CD4-positive, CD25-positive, alpha-beta regulatory T cell (primary cell): ENCODE measurements at regions not wholly inside any gene's neighbourhood (a gene's known extent, or its start where the extent isn't known, plus 50 kb on each side); places are given as distances from the start of the nearest gene placed in this dataset.
"Not testable (repeated sequence)": the region's sequence is repeated elsewhere in the genome, so short reads cannot be mapped to it uniquely, and the experiment has no call there.

Source experiments
- ATAC-seq, 2 donors: fragments of 150-1000 bp; cut with Tn5 transposase; one replicate each; pipeline ENCODE4 v1.10.0; 2021; ENCODE audit warnings: low read depth in 2 of 2, moderate number of reproducible peaks in 2 of 2, moderate library complexity in 1 of 2
- DNase-seq, 3 donors: peaks; one replicate each; pipeline versions ENCODE4 v3.0.0 to v3.0.0-alpha.2; 2012 to 2022; ENCODE audit warnings: mixed read lengths in 1 of 3
- H3K27ac ChIP-seq: one replicate; pipeline ENCODE4 v1.7.0; 2013; ENCODE audit warnings: mild to moderate bottlenecking, low read length; ENCODE audit not compliant: insufficient read depth, poor library complexity, severe bottlenecking
- H3K27me3 ChIP-seq: one replicate; pipeline ENCODE4 v1.7.0; 2013; ENCODE audit warnings: low read length; ENCODE audit not compliant: control insufficient read depth, insufficient read depth
- H3K36me3 ChIP-seq: one replicate; pipeline ENCODE4 v1.7.0; 2013; ENCODE audit warnings: mild to moderate bottlenecking, low read length, moderate library complexity; ENCODE audit not compliant: control insufficient read depth, insufficient read depth
- H3K4me1 ChIP-seq: 2 replicates; pipeline ENCODE4 v1.7.0; 2013; ENCODE audit warnings: mild to moderate bottlenecking, low read length; ENCODE audit not compliant: insufficient read depth, control insufficient read depth, poor library complexity, severe bottlenecking
- H3K4me3 ChIP-seq: one replicate; pipeline ENCODE4 v1.7.0; 2013; ENCODE audit warnings: low read depth, mild to moderate bottlenecking, low read length, moderate library complexity
- H3K9me3 ChIP-seq, 2 experiments: 1 replicate in 1 of 2; 2 replicates in 1 of 2; pipeline ENCODE4 v1.7.0; 2013; ENCODE audit warnings: low read length in 2 of 2, mild to moderate bottlenecking in 1 of 2, moderate library complexity in 1 of 2; ENCODE audit not compliant: control insufficient read depth in 2 of 2
- H3K27ac Mint-ChIP-seq, 3 donors: one replicate each; pipeline ENCODE4 v1.8.0; 2020 to 2022; ENCODE audit warnings: mild to moderate bottlenecking in 3 of 3, mixed read lengths in 3 of 3, moderate library complexity in 2 of 3
- H3K27me3 Mint-ChIP-seq: one replicate; pipeline ENCODE4 v1.8.0; 2022; ENCODE audit warnings: mild to moderate bottlenecking, mixed read lengths
- H3K36me3 Mint-ChIP-seq: one replicate; pipeline ENCODE4 v1.8.0; 2020; ENCODE audit warnings: mixed read lengths
- H3K4me1 Mint-ChIP-seq, 4 donors: one replicate each; pipeline ENCODE4 v1.8.0; 2020 to 2022; ENCODE audit warnings: mixed read lengths in 4 of 4, mild to moderate bottlenecking in 1 of 4
- H3K4me3 Mint-ChIP-seq, 4 donors: one replicate each; pipeline ENCODE4 v1.8.0; 2020 to 2022; ENCODE audit warnings: mild to moderate bottlenecking in 4 of 4, mixed read lengths in 4 of 4, moderate library complexity in 3 of 4
- H3K9me3 Mint-ChIP-seq, 7 donors: one replicate each; pipeline ENCODE4 v1.8.0; 2020 to 2022; ENCODE audit warnings: mixed read lengths in 7 of 7, mild to moderate bottlenecking in 3 of 7, moderate library complexity in 2 of 7

- Histone ChIP-seq H3K4me1 (no peaks in the 10 kb centered on the region), H3K9me3 (no peaks in the 10 kb centered on the region), H3K4me3 (no peak overlapping the region), H3K27ac (no peak overlapping the region), H3K27me3 (no peaks in the 10 kb centered on the region), H3K36me3 (no peaks in the 10 kb centered on the region)
- DNase-seq, result no peak
- Mint-ChIP-seq H3K27me3 (no peaks in the 10 kb centered on the region), H3K27ac (no peak overlapping the region), H3K4me1 (no peaks in the 10 kb centered on the region), H3K36me3 (no peaks in the 10 kb centered on the region), H3K9me3 (peaks cover 0 to 6% (median 2%) of the 10 kb centered on the region in 7 donors), H3K4me3 (no peak overlapping the region)
- no peak for ATAC-seq
These were observed 196.4 kb upstream of the TENT5A start for GRCh38 chr6:81948861-81949260.

- H3K36me3 ChIP-seq, H3K36me3 Mint-ChIP-seq, DNase-seq, H3K4me3 ChIP-seq, H3K27me3 ChIP-seq, H3K4me3 Mint-ChIP-seq, H3K27ac Mint-ChIP-seq, ATAC-seq, H3K9me3 Mint-ChIP-seq, H3K9me3 ChIP-seq, H3K27ac ChIP-seq, H3K4me1 ChIP-seq, H3K4me1 Mint-ChIP-seq, H3K27me3 Mint-ChIP-seq: not testable (repeated sequence)
These were observed 195.7 kb upstream of the TENT5A start for GRCh38 chr6:81948196-81948595.

DNA sequence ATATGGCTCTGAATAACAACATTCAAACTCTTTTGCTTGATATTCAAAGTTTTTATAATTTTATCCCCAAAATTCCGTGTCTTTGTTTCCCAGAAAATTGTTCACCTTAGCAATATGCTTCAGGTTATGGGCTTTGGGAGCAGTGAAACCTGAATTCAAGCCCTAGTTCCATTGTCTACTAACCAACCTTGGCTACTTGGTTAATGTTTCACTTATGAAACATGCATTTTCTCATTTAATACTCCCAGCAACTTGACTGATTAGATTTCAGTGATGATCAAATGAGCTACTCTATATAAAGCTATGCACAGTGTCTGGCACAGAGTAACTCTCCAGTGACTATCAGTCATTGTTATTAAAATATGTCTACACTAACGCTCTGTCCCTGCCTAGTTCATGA lies 192.2 kb upstream of the TENT5A start:
- Histone ChIP-seq H3K4me1 (no peaks in the 10 kb centered on the region), H3K36me3 (no peaks in the 10 kb centered on the region), H3K4me3 (no peak overlapping the region), H3K27me3 (no peaks in the 10 kb centered on the region), H3K27ac (no peak overlapping the region), H3K9me3 (no peaks in the 10 kb centered on the region)
- no peak for ATAC-seq
- no peaks in the 10 kb centered on the region for H3K36me3 Mint-ChIP-seq
- no peak for DNase-seq
- no peak overlapping the region for H3K27ac Mint-ChIP-seq
- H3K4me3 Mint-ChIP-seq, result no peak overlapping the region
- H3K9me3 Mint-ChIP-seq, result peaks cover 0 to 5% (median 4%) of the 10 kb centered on the region in 7 donors
- no peaks in the 10 kb centered on the region for H3K27me3 Mint-ChIP-seq
- H3K4me1 Mint-ChIP-seq, result no peaks in the 10 kb centered on the region

DNA sequence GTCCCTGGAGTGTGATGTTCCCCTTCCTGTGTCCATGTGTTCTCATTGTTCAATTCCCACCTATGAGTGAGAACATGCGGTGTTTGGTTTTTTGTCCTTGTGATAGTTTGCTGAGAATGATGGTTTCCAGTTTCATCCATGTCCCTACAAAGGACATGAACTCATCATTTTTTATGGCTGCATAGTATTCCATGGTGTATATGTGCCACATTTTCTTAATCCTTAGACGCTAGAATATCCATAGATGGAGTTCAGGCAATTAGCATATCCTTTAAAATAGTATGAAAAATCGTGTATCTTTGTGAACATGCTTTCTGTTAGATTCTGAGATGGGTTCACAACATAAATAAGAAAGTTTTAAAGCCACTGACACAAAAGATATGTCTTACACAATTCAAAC lies 190.4 kb upstream of the TENT5A start:
- H3K4me3 Mint-ChIP-seq, H3K27ac Mint-ChIP-seq, H3K36me3 Mint-ChIP-seq, DNase-seq, H3K27me3 Mint-ChIP-seq, H3K4me1 Mint-ChIP-seq, H3K9me3 Mint-ChIP-seq, H3K9me3 ChIP-seq, ATAC-seq, H3K27ac ChIP-seq, H3K4me3 ChIP-seq, H3K36me3 ChIP-seq, H3K4me1 ChIP-seq, H3K27me3 ChIP-seq: not testable (repeated sequence)

DNA sequence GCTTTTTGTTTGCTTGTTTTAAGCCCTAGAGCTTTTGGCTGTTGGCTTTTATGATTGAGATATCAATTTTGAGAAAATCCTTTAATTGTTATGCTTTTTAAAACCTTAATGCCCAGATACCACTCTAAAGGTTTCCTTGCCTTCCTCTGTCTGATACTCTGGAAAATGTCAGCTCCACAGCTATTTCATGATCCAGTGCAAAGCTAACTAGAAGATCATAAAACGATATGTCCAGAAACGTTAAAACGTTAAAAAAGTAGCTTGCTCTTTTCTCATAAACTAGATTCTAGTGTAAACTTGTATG lies 189.5 kb upstream of the TENT5A start:
- no peaks in the 10 kb centered on the region for H3K27me3 Mint-ChIP-seq
- no peak for ATAC-seq
- no peak for DNase-seq
- no peaks in the 10 kb centered on the region for H3K36me3 Mint-ChIP-seq
- Histone ChIP-seq H3K4me1 (no peaks in the 10 kb centered on the region), H3K4me3 (no peak overlapping the region), H3K27ac (no peak overlapping the region), H3K27me3 (no peaks in the 10 kb centered on the region), H3K9me3 (no peaks in the 10 kb centered on the region), H3K36me3 (no peaks in the 10 kb centered on the region)
- H3K4me3 Mint-ChIP-seq, result no peak overlapping the region
- H3K4me1 Mint-ChIP-seq, result no peaks in the 10 kb centered on the region
- no peak overlapping the region for H3K27ac Mint-ChIP-seq
- H3K9me3 Mint-ChIP-seq, result peaks cover 0 to 9% (median 4%) of the 10 kb centered on the region in 7 donors

DNA sequence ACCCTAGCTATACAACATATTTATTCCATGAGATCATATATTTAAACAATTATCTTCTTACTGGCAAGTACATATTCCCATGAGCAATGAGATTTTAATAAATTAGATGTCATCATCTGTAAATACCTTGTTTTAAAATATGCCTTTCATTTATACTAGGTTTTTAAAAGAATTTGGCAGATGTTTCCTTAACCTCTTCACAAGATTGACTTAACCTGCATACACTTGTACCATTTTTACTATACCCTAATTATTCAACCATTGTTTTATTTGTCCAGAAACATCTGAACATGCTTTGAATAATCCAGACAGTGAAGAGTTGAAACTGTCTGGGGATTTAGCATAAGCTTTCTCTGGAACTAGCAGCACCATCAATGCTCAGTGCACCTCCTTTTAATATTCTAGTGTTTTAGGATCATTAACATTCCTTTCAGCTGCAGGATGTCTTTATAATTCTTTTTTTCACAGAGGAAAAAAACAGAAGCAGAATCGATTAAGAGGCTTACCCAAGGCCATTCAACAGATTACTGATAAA lies 188.0 kb upstream of the TENT5A start:
- Histone ChIP-seq H3K4me3 (no peak overlapping the region), H3K4me1 (no peaks in the 10 kb centered on the region), H3K27ac (no peak overlapping the region), H3K36me3 (no peaks in the 10 kb centered on the region), H3K9me3 (no peaks in the 10 kb centered on the region), H3K27me3 (no peaks in the 10 kb centered on the region)
- ATAC-seq, result no peak
- H3K4me1 Mint-ChIP-seq, result no peaks in the 10 kb centered on the region
- H3K27ac Mint-ChIP-seq, result no peak overlapping the region
- no peaks in the 10 kb centered on the region for H3K27me3 Mint-ChIP-seq
- no peak overlapping the region for H3K4me3 Mint-ChIP-seq
- H3K9me3 Mint-ChIP-seq, result peaks cover 0 to 9% (median 4%) of the 10 kb centered on the region in 7 donors
- no peak for DNase-seq
- no peaks in the 10 kb centered on the region for H3K36me3 Mint-ChIP-seq

DNA sequence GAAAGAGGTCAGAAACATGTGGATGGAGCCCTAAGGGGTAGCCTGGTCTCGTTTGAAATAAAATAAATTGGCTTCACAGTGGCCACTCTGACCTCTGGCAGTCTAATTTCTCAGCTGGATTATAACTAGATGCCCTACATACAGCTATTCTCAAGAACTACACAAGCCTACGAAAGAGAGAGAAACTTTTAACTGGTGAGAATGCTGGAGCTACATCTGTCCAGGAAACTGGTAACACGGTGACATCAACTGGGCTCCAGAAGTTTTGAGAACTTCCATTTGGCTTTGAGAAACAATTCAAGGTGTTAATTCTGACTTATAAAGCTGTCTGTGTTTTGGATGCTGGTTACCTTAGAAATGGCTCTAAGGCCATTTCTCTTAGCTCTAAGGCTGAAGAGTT lies 187.3 kb upstream of the TENT5A start:
- ATAC-seq, result no peak
- H3K27ac ChIP-seq, result no peak overlapping the region
- no peaks in the 10 kb centered on the region for H3K9me3 ChIP-seq
- Mint-ChIP-seq H3K4me1 (no peaks in the 10 kb centered on the region), H3K27me3 (no peaks in the 10 kb centered on the region), H3K9me3 (peaks cover 0 to 7% (median 2%) of the 10 kb centered on the region in 7 donors), H3K4me3 (no peak overlapping the region), H3K36me3 (no peaks in the 10 kb centered on the region), H3K27ac (no peak overlapping the region)
- H3K4me3 ChIP-seq, result no peak overlapping the region
- H3K4me1 ChIP-seq, result no peaks in the 10 kb centered on the region
- H3K36me3 ChIP-seq, result no peaks in the 10 kb centered on the region
- no peak for DNase-seq
- no peaks in the 10 kb centered on the region for H3K27me3 ChIP-seq

GRCh38 chr6:81938991-81939732 lies 186.7 kb upstream of the TENT5A start:
- Histone ChIP-seq H3K27me3 (no peaks in the 10 kb centered on the region), H3K4me3 (no peak overlapping the region), H3K36me3 (no peaks in the 10 kb centered on the region), H3K9me3 (no peaks in the 10 kb centered on the region), H3K4me1 (no peaks in the 10 kb centered on the region), H3K27ac (no peak overlapping the region)
- Mint-ChIP-seq H3K4me1 (no peaks in the 10 kb centered on the region), H3K36me3 (no peaks in the 10 kb centered on the region), H3K9me3 (peaks cover 0 to 9% (median 2%) of the 10 kb centered on the region in 7 donors), H3K4me3 (no peak overlapping the region), H3K27me3 (no peaks in the 10 kb centered on the region), H3K27ac (no peak overlapping the region)
- no peak for DNase-seq
- no peak for ATAC-seq
